RCC 7860 (cell line): ENCODE measurements at regions not wholly inside any gene's neighbourhood (a gene's known extent, or its start where the extent isn't known, plus 50 kb on each side); places are given as distances from the start of the nearest gene placed in this dataset.
"Not testable (repeated sequence)": the region's sequence is repeated elsewhere in the genome, so short reads cannot be mapped to it uniquely, and the experiment has no call there.

Experiments used
- DNase-seq: peaks from one replicate; pipeline ENCODE4 v3.0.0-alpha.2; 2015; ENCODE audit warnings: low spot score
- FAIRE-seq: peaks from 2 replicates; lab custom pipeline; 2012; peaks lifted over from hg19 to GRCh38; lab: Jason Lieb, UNC

- not testable (repeated sequence) for FAIRE-seq, DNase-seq
Measured at GRCh38 chr1:188752027-188752426, 1725.6 kb downstream of the BRINP3 start.

- not testable (repeated sequence) for FAIRE-seq, DNase-seq
Measured at GRCh38 chr1:188757747-188758146, 1719.9 kb downstream of the BRINP3 start.

GRCh38 chr1:188761226-188761625 is 1716.4 kb downstream of the BRINP3 start:
- DNase-seq (no peak), FAIRE-seq (no peak)

- DNase-seq (no peak), FAIRE-seq (no peak)
Measured at GRCh38 chr1:188762166-188762743, 1715.4 kb downstream of the BRINP3 start.

GRCh38 chr1:188763541-188763940 is 1714.1 kb downstream of the BRINP3 start:
- no peak for DNase-seq
- FAIRE-seq = no peak

- no peak for DNase-seq
- FAIRE-seq = no peak
Measured at GRCh38 chr1:188769181-188769580, 1708.5 kb downstream of the BRINP3 start.

GRCh38 chr1:188769936-188770335 is 1707.7 kb downstream of the BRINP3 start:
- no peak for DNase-seq

GRCh38 chr1:188778578-188778977 is 1699.1 kb downstream of the BRINP3 start:
- FAIRE-seq = no peak

More at GRCh38 chr1:188769936-188770335, 1707.7 kb downstream of the BRINP3 start:
- FAIRE-seq = no peak

GRCh38 chr1:188782220-188782841 is 1695.3 kb downstream of the BRINP3 start:
- FAIRE-seq (peak; percentile 4), DNase-seq (peak; percentile 36)

More at GRCh38 chr1:188778578-188778977, 1699.1 kb downstream of the BRINP3 start:
- no peak for DNase-seq

GRCh38 chr1:188794969-188795368 is 1682.7 kb downstream of the BRINP3 start:
- DNase-seq = no peak
- no peak for FAIRE-seq

- FAIRE-seq, DNase-seq: not testable (repeated sequence)
Measured at GRCh38 chr1:188812153-188812552, 1665.5 kb downstream of the BRINP3 start.

GRCh38 chr1:188812836-188813573 is 1664.7 kb downstream of the BRINP3 start:
- FAIRE-seq, DNase-seq: not testable (repeated sequence)

- FAIRE-seq (no peak), DNase-seq (no peak)
Measured at GRCh38 chr1:188817814-188818213, 1659.8 kb downstream of the BRINP3 start.

GRCh38 chr1:188822248-188822647 is 1655.4 kb downstream of the BRINP3 start:
- FAIRE-seq (no peak), DNase-seq (no peak)

- DNase-seq (no peak), FAIRE-seq (no peak)
Measured at GRCh38 chr1:188825471-188825870, 1652.2 kb downstream of the BRINP3 start.

- no peak for FAIRE-seq
- DNase-seq = no peak
Measured at GRCh38 chr1:188826800-188827199, 1650.9 kb downstream of the BRINP3 start.

- no peak for DNase-seq
- FAIRE-seq = no peak
Measured at GRCh38 chr1:188827400-188827799, 1650.3 kb downstream of the BRINP3 start.

GRCh38 chr1:188841111-188841696 is 1636.5 kb downstream of the BRINP3 start:
- FAIRE-seq, DNase-seq: not testable (repeated sequence)

GRCh38 chr1:188846468-188846867 is 1631.2 kb downstream of the BRINP3 start:
- no peak for DNase-seq
- no peak for FAIRE-seq

- FAIRE-seq (no peak), DNase-seq (no peak)
Measured at GRCh38 chr1:188857526-188858087, 1620.1 kb downstream of the BRINP3 start.

GRCh38 chr1:188867614-188868013 is 1610.0 kb downstream of the BRINP3 start:
- FAIRE-seq (no peak), DNase-seq (no peak)
